Skeletal muscle satellite cell (primary cell): ENCODE measurements at regions not wholly inside any gene's neighbourhood (a gene's known extent, or its start where the extent isn't known, plus 50 kb on each side); places are given as distances from the start of the nearest gene placed in this dataset.

Source experiments
- H3K27me3 ChIP-seq: 2 replicates; pipeline ENCODE4 v1.7.0; 2013; ENCODE audit warnings: low read length; ENCODE audit not compliant: control insufficient read depth, insufficient read depth
- H3K36me3 ChIP-seq: 2 replicates; pipeline ENCODE4 v1.7.0; 2013; ENCODE audit warnings: mild to moderate bottlenecking, control low read depth, low read length; ENCODE audit not compliant: insufficient read depth
- H3K4me1 ChIP-seq: 2 replicates; pipeline ENCODE4 v1.7.0; 2013; ENCODE audit warnings: low read length; ENCODE audit not compliant: control insufficient read depth, insufficient read depth
- H3K4me2 ChIP-seq: 2 replicates; pipeline ENCODE4 v1.7.0; 2013; ENCODE audit warnings: mild to moderate bottlenecking, low read length
- H3K4me3 ChIP-seq: 2 replicates; pipeline ENCODE4 v1.7.0; 2013; ENCODE audit warnings: low read length
- H3K9ac ChIP-seq: 2 replicates; pipeline ENCODE4 v1.7.0; 2013; ENCODE audit warnings: mild to moderate bottlenecking, low read depth, low read length, moderate library complexity
- H3K9me3 ChIP-seq: replicated peaks from 2 replicates; pipeline ENCODE4 v1.7.0; 2013; ENCODE audit warnings: mild to moderate bottlenecking, control low read depth, low read length

DNA sequence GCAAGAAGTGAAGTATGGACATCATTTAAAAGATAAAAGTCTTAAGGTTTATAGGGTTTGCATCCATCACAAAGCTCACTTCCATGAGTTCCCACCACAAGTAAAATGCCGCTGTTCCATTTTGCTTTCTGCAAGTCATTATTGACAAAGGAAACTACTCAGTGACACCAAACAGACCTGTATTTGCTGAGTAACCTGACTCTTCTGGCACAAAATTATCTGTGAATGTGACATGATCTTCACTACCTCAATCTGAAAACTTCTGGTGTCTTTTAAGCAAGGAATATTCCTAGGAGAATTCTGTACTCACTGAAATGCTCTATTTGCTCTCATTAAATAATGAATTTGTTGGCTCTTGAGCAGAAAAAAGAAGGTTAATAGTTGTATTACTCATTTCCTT lies 1077.4 kb upstream of the ADGRL4 start:
- no peaks in the 10 kb centered on the region for H3K27me3 ChIP-seq
- H3K4me2 ChIP-seq = no peak overlapping the region
- H3K36me3 ChIP-seq = no peaks in the 10 kb centered on the region
- no peak overlapping the region for H3K9ac ChIP-seq
- H3K4me3 ChIP-seq = no peak overlapping the region
- H3K9me3 ChIP-seq = no peaks in the 10 kb centered on the region
- no peaks in the 10 kb centered on the region for H3K4me1 ChIP-seq

DNA sequence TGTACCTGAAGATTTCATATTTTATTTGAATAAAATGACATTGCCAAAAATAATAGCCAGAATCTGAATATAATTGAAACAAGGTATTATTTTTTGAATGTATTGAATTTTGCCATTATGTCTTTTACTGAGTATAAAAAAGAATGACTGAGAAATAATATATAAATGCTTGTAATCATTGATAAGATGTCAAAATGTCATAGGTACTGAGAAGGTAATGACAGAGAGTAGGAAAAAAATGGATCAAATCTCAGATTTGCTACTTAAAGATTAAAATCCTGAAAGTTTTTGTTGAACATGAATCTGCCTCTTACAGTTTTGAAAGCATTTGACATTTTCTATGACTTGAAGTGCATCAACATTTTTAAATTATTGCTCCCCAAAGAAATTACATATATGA lies 1069.9 kb upstream of the ADGRL4 start:
- H3K27me3 ChIP-seq = no peaks in the 10 kb centered on the region
- no peaks in the 10 kb centered on the region for H3K36me3 ChIP-seq
- no peak overlapping the region for H3K9ac ChIP-seq

DNA sequence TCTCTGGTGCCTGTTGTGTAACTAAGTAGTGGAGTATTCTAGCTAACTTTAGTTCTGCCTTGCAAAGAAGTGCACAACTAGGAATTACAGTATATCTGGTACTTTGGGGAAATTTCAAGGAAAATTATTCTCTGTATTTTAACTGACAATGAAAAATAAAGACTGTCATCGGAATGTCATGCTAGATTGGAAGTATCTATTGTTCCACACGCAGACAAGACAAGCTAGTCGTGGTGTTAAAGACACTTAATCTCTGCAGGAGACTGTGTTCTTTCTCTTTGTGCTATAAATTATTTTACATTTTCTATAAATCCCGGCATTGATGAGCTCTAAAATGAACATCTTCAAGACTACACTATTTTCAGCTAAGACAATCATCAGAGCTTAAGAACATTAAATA lies 1068.8 kb upstream of the ADGRL4 start:
- Histone ChIP-seq H3K9me3 (no peaks in the 10 kb centered on the region), H3K36me3 (no peaks in the 10 kb centered on the region), H3K9ac (no peak overlapping the region), H3K4me3 (no peak overlapping the region), H3K4me1 (no peaks in the 10 kb centered on the region), H3K4me2 (no peak overlapping the region), H3K27me3 (no peaks in the 10 kb centered on the region)

More for the DNA sequence above, 1069.9 kb upstream of the ADGRL4 start:
- Histone ChIP-seq H3K4me1 (no peaks in the 10 kb centered on the region), H3K9me3 (no peaks in the 10 kb centered on the region), H3K4me3 (no peak overlapping the region), H3K4me2 (no peak overlapping the region)

DNA sequence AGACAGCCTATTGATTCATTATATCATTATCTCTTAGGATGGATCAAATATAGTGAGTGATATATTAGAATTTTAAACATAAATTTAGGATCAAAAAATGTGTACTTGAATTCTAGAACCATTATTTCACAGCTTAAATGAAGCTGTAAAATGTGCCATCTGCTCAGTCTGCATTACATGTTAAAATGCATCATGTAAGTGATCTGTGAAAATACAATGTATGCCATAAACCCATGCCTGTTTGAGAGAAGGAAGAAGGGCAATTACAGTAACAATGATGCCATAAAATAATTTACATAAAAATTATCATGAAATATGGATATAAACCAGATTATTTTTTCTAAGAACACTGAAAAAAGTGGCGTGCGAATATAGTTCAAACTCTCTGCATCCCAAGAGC lies 1066.0 kb upstream of the ADGRL4 start:
- Histone ChIP-seq H3K4me3 (no peak overlapping the region), H3K9me3 (no peaks in the 10 kb centered on the region), H3K9ac (no peak overlapping the region), H3K4me1 (no peaks in the 10 kb centered on the region), H3K4me2 (no peak overlapping the region), H3K27me3 (no peaks in the 10 kb centered on the region), H3K36me3 (no peaks in the 10 kb centered on the region)

DNA sequence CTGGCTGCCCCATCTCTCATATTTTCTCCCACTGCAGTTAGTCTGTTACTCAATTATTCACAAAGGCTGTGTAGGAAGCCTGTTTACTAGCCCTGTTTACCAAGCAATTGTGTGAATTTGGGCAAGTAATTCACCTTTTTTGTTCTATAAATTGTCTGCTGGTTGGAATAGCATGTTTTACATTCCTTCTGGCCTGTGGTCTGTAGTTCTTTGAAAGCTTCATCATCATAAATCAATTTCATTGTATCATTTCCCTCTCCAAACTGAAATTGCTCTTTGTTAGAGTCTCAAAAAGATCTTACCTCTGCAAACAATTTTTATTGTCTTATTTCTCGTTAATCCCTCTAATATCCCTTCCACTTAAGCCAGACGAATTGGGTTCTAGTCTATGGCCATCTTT lies 1059.5 kb upstream of the ADGRL4 start:
- Histone ChIP-seq H3K27me3 (no peaks in the 10 kb centered on the region), H3K4me3 (no peak overlapping the region), H3K9me3 (no peaks in the 10 kb centered on the region), H3K36me3 (no peaks in the 10 kb centered on the region), H3K9ac (no peak overlapping the region), H3K4me2 (no peak overlapping the region), H3K4me1 (no peaks in the 10 kb centered on the region)

DNA sequence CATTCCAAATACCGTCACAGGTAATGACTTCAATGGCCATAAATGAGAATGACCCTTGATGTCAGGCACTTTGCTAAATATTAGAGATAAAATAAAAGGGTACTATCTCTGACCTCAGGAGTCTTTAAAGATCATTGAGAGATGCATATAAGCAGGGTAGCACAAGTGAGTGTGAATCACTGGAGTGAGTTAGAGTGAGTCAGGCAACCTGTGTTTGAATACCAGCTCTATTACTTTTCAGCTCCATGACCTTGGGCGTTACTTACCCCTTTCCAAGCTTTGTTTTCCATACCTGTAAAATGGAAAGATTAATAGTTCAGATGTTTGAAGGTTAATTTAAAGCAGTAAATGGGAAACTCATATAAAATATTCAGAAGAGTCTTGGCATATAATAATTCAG lies 1058.0 kb upstream of the ADGRL4 start:
- H3K27me3 ChIP-seq = no peaks in the 10 kb centered on the region
- H3K4me3 ChIP-seq = no peak overlapping the region
- H3K36me3 ChIP-seq = no peaks in the 10 kb centered on the region
- H3K4me2 ChIP-seq = no peak overlapping the region
- no peak overlapping the region for H3K9ac ChIP-seq
- no peaks in the 10 kb centered on the region for H3K4me1 ChIP-seq
- H3K9me3 ChIP-seq = no peaks in the 10 kb centered on the region

DNA sequence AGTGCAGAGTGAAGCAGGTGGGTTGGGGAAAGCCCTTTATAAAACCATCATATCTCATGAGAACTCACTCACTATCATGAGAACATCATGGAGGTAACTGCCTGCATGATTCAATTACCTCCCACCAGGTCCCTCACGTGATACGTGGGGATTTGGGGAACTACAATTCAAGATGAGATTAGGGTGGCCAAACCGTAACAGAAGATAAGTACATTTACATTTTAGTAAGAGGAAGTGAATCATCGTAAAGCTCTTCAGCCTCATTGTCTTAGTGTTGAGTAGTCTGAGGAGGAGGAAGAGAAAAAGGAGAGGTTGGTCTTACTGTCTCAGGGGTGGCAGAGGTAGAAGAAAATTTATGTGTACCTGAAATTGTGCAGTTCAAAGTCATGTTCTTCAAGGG lies 1053.4 kb upstream of the ADGRL4 start:
- Histone ChIP-seq H3K9me3 (no peaks in the 10 kb centered on the region), H3K4me2 (no peak overlapping the region), H3K27me3 (no peaks in the 10 kb centered on the region), H3K36me3 (no peaks in the 10 kb centered on the region), H3K4me3 (no peak overlapping the region), H3K9ac (no peak overlapping the region), H3K4me1 (no peaks in the 10 kb centered on the region)

DNA sequence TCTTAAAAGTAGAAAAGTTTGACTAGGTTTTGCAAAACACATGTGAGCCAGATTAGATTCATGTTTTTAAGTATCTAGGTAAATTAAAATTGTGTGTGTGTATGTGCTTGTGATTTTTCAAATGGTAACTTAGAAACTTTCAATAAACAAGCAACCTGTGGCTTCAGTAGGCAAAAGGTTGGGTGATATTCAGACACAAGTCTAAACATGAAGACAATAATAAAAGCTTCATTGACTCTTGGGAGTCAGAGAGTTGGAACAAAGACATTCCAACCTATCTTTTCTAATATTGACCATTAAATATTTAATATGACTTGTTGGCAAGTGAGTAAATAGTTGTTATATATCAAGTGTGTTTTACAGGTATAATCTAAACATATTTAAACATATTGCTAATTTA lies 1049.6 kb upstream of the ADGRL4 start:
- Histone ChIP-seq H3K9ac (no peak overlapping the region), H3K36me3 (no peaks in the 10 kb centered on the region), H3K4me2 (no peak overlapping the region), H3K27me3 (no peaks in the 10 kb centered on the region), H3K4me3 (no peak overlapping the region), H3K4me1 (no peaks in the 10 kb centered on the region), H3K9me3 (no peaks in the 10 kb centered on the region)

DNA sequence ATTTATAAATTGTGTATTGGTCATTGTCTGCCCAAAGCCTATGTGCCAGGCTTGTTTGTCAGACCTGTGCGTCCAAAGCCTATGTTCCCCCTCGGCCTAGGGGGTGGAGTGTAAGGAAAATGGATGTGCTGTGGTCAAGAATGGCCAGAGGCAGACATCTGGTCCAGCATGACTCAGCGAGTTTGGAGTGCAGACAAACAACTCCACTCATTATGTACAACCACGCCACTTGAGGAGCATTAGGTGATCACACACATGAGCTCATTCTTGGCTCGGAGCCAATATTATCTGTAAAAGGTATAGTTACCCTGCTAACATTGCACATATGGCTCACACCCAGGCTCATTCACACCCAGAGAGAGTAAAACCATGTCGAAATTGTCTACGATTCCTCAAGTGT lies 1047.6 kb upstream of the ADGRL4 start:
- Histone ChIP-seq H3K27me3 (no peaks in the 10 kb centered on the region), H3K36me3 (no peaks in the 10 kb centered on the region), H3K4me3 (no peak overlapping the region), H3K9ac (no peak overlapping the region), H3K9me3 (no peaks in the 10 kb centered on the region), H3K4me1 (no peaks in the 10 kb centered on the region), H3K4me2 (no peak overlapping the region)

DNA sequence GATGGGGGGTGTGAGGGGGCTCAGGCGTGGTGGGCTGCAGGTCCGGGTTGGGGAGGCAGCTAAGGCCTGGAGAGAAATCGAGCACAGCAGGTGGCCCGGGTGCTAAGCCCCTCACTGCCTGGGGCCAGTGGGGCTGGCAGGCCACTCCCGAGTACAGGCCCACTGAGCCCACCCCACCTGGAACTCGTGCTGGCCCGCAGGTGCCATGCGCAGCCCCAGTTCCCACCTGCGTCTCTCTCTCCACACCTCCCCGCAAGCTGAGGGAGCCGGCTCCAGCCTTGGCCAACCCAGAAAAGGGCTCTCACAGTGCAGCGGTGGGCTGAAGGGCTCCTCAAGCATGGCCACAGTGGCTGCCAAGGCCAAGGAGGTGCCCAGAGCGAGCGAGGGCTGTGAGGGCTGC lies 1047.1 kb upstream of the ADGRL4 start:
- H3K4me3 ChIP-seq = no peak overlapping the region
- no peaks in the 10 kb centered on the region for H3K4me1 ChIP-seq
- H3K27me3 ChIP-seq = no peaks in the 10 kb centered on the region
- H3K9me3 ChIP-seq = no peaks in the 10 kb centered on the region
- H3K36me3 ChIP-seq = no peaks in the 10 kb centered on the region
- H3K4me2 ChIP-seq = no peak overlapping the region
- H3K9ac ChIP-seq = no peak overlapping the region

DNA sequence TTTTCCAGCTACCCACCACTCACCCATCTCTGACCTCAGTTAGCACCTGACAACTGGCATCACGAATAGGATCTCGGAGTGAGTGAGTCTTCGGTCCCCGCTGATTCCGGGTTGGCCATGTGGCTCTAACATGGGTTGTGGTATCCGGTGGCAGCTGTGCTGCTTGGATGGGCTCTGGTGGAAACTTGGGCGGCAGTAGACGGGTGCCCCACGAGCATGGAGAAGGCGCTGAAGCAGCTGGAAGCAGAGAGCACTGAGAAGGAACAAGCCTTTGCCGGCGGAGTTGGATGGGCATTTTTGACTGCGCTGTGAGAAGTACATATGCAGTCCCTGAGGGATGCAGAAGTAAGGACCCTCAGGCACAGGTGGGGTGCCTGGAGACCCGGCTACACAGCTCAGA lies 1044.0 kb upstream of the ADGRL4 start:
- Histone ChIP-seq H3K9ac (no peak overlapping the region), H3K4me1 (no peaks in the 10 kb centered on the region), H3K36me3 (no peaks in the 10 kb centered on the region), H3K4me3 (no peak overlapping the region), H3K4me2 (no peak overlapping the region), H3K27me3 (no peaks in the 10 kb centered on the region), H3K9me3 (no peaks in the 10 kb centered on the region)

DNA sequence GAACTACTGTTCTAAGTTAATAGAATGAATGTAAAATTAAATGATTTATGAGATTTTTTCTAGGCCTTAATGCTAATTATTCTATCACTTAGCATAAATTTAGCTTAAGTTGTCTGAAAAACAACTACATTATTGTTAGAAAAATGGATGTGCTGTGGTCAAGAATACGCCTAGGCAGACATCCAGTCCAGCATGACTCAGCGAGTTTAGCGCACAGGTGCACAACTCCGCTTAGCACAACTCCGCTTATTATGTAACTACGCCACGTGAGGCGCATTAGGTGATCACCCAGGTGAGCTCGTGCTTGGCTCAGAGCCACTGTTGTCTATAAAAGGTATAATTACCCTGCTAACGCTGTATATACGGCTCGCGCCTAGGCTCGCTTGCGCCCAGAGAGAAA lies 1043.6 kb upstream of the ADGRL4 start:
- no peak overlapping the region for H3K4me3 ChIP-seq
- no peaks in the 10 kb centered on the region for H3K36me3 ChIP-seq
- H3K9me3 ChIP-seq = no peaks in the 10 kb centered on the region
- no peak overlapping the region for H3K9ac ChIP-seq
- H3K27me3 ChIP-seq = no peaks in the 10 kb centered on the region
- no peak overlapping the region for H3K4me2 ChIP-seq
- no peaks in the 10 kb centered on the region for H3K4me1 ChIP-seq

DNA sequence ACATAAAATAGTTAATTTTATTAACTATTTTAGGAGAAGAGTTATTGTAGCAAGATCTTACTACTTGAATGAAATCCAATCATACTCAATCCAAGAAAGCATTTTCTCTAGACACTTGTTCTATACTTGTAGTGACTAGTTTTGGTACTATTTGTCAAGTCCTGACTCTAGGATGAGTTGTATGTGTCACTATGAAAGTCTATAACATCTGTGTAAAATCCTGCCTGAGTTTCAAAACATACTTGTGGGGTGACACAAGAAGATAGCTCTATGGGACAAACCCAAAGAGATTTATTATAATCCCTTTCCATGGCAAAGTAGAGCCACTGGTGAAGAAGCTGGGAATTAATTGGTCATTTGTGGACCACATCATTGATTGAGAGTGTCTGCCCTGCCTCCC lies 1042.2 kb upstream of the ADGRL4 start:
- Histone ChIP-seq H3K4me1 (no peaks in the 10 kb centered on the region), H3K4me3 (no peak overlapping the region), H3K4me2 (no peak overlapping the region)

More for the DNA sequence above, 1042.2 kb upstream of the ADGRL4 start:
- Histone ChIP-seq H3K9me3 (no peaks in the 10 kb centered on the region), H3K27me3 (no peaks in the 10 kb centered on the region), H3K36me3 (no peaks in the 10 kb centered on the region), H3K9ac (no peak overlapping the region)
